ENCODE measurements at regions not wholly inside any gene's neighbourhood (a gene's known extent, or its start where the extent isn't known, plus 50 kb on each side); places are given as distances from the start of the nearest gene placed in this dataset.

GRCh38 chr12:78697817-78698415 is 166.7 kb upstream of the SYT1 start:
- DNase-seq = no peak

GRCh38 chr12:78698747-78699146 is 165.8 kb upstream of the SYT1 start:
- no peak for DNase-seq

GRCh38 chr12:78700565-78700964 is 164.0 kb upstream of the SYT1 start:
- no peak for DNase-seq

GRCh38 chr12:78703820-78704525 is 160.6 kb upstream of the SYT1 start:
- peak in 1 of 3 donors; percentile 74 for DNase-seq

GRCh38 chr12:78711954-78712353 is 152.6 kb upstream of the SYT1 start:
- no peak for DNase-seq

- no peak for DNase-seq
These were observed 151.6 kb upstream of the SYT1 start for GRCh38 chr12:78712834-78713481.

GRCh38 chr12:78719721-78720120 is 144.9 kb upstream of the SYT1 start:
- no peak for DNase-seq

GRCh38 chr12:78721906-78722305 is 142.7 kb upstream of the SYT1 start:
- DNase-seq = no peak

- no peak for DNase-seq
These were observed 139.5 kb upstream of the SYT1 start for GRCh38 chr12:78725033-78725432.

GRCh38 chr12:78725951-78726580 is 138.5 kb upstream of the SYT1 start:
- no peak for DNase-seq

GRCh38 chr12:78726854-78727253 is 137.7 kb upstream of the SYT1 start:
- DNase-seq = no peak

GRCh38 chr12:78732481-78732880 is 132.1 kb upstream of the SYT1 start:
- DNase-seq = no peak

GRCh38 chr12:78739653-78740052 is 124.9 kb upstream of the SYT1 start:
- DNase-seq = no peak

GRCh38 chr12:78746001-78746400 is 118.6 kb upstream of the SYT1 start:
- DNase-seq = no peak

- DNase-seq = no peak
These were observed 111.5 kb upstream of the SYT1 start for GRCh38 chr12:78753058-78753457.

GRCh38 chr12:78756936-78757335 is 107.6 kb upstream of the SYT1 start:
- DNase-seq = no peak

- DNase-seq = peak in 2 of 3 donors; percentile 1 to 21
These were observed 105.2 kb upstream of the SYT1 start for GRCh38 chr12:78759367-78759766.

- DNase-seq = no peak
These were observed 103.7 kb upstream of the SYT1 start for GRCh38 chr12:78760906-78761305.

GRCh38 chr12:78764913-78765312 is 99.7 kb upstream of the SYT1 start:
- no peak for DNase-seq

GRCh38 chr12:78767264-78767981 is 97.2 kb upstream of the SYT1 start:
- DNase-seq = no peak

GRCh38 chr12:78778339-78778738 is 86.2 kb upstream of the SYT1 start:
- DNase-seq = no peak

GRCh38 chr12:78787576-78787975 is 77.0 kb upstream of the SYT1 start:
- DNase-seq = no peak
